Caco-2 (cell line): ENCODE measurements at regions not wholly inside any gene's neighbourhood (a gene's known extent, or its start where the extent isn't known, plus 50 kb on each side); places are given as distances from the start of the nearest gene placed in this dataset.

ENCODE experiments used
- BruUV-seq: library from RNA; stranded (reverse); fragments of 400-500 nt; replicated peaks from 2 replicates; lab custom pipeline; 2021; lab: Mats Ljungman, UMichigan
- CTCF ChIA-PET: fragments of 300-600 bp; sonication (Branson Sonifier 250); formaldehyde crosslinking; loops from one replicate; lab custom pipeline; 2022; ENCODE audit warnings: antibody characterized with exemption; lab: Charles Lee
- POLR2A ChIA-PET: fragments of 300-600 bp; sonication (Branson Sonifier 250); formaldehyde crosslinking; loops from one replicate; lab custom pipeline; 2022; ENCODE audit warnings: antibody characterized with exemption; lab: Charles Lee
- DNase-seq, 2 experiments: peaks; one replicate each; pipeline versions ENCODE4 v3.0.0 to v3.0.0-alpha.2; 2020 to 2022
- H3K27me3 ChIP-seq: replicated peaks from 2 replicates; pipeline ENCODE4 v1.6.0; 2011; ENCODE audit warnings: low read length; ENCODE audit not compliant: control insufficient read depth, insufficient read depth
- H3K36me3 ChIP-seq: 2 replicates; pipeline ENCODE4 v1.5.1; 2011; ENCODE audit warnings: low read length; ENCODE audit not compliant: control insufficient read depth, insufficient read depth
- H3K4me1 ChIP-seq: fragments of 250-450 bp; sonication (Bioruptor Pico); 2 replicates; pipeline ENCODE4 v1.5.1; 2020; ENCODE audit warnings: mild to moderate bottlenecking
- H3K4me3 ChIP-seq: 2 replicates; pipeline ENCODE4 v1.5.1; 2011; ENCODE audit warnings: low read depth, mild to moderate bottlenecking, control low read depth, low read length
- H3K9me3 ChIP-seq: fragments of 250-450 bp; sonication (Bioruptor Pico); 2 replicates; pipeline ENCODE4 v1.5.1; 2020; ENCODE audit warnings: mild to moderate bottlenecking, moderate library complexity
- H3K27ac Mint-ChIP-seq: one replicate; pipeline ENCODE4 v1.8.0; 2022; ENCODE audit warnings: mixed read lengths; ENCODE audit not compliant: unreplicated experiment
- H3K27me3 Mint-ChIP-seq: one replicate; pipeline ENCODE4 v1.8.0; 2022; ENCODE audit warnings: mixed read lengths; ENCODE audit not compliant: insufficient read depth, unreplicated experiment
- H3K36me3 Mint-ChIP-seq: one replicate; pipeline ENCODE4 v1.8.0; 2022; ENCODE audit warnings: mild to moderate bottlenecking, mixed read lengths; ENCODE audit not compliant: insufficient read depth, unreplicated experiment
- H3K4me1 Mint-ChIP-seq: one replicate; pipeline ENCODE4 v1.8.0; 2022; ENCODE audit warnings: low read depth, mixed read lengths; ENCODE audit not compliant: unreplicated experiment
- H3K4me3 Mint-ChIP-seq: one replicate; pipeline ENCODE4 v1.8.0; 2022; ENCODE audit warnings: mild to moderate bottlenecking, moderate library complexity, mixed read lengths; ENCODE audit not compliant: unreplicated experiment
- H3K9me3 Mint-ChIP-seq: one replicate; pipeline ENCODE4 v1.8.0; 2022; ENCODE audit warnings: mixed read lengths; ENCODE audit not compliant: unreplicated experiment
- intact Hi-C: fragments of 100-400 bp; cut with micrococcal nuclease; formaldehyde crosslinking; loops from one replicate; pipeline ENCODE4 v1.10.0; 2022; ENCODE audit not compliant: unreplicated experiment
- TF ChIP-seq, protein P1 (sequence below), 2 experiments: fragments of 200-600 bp in 1 of 2; IDR thresholded peaks; 1 replicate in 1 of 2; 2 replicates in 1 of 2; pipeline versions ENCODE4 v1.5.1 to v1.8.0; 2011 to 2022; ENCODE audit warnings: antibody characterized with exemption in 1 of 2, control low read depth in 1 of 2, inconsistent platforms in 1 of 2, low read depth in 1 of 2, low read length in 1 of 2, mild to moderate bottlenecking in 1 of 2, moderate library complexity in 1 of 2; ENCODE audit not compliant: insufficient read depth in 1 of 2, severe bottlenecking in 1 of 2, unreplicated experiment in 1 of 2

DNA sequence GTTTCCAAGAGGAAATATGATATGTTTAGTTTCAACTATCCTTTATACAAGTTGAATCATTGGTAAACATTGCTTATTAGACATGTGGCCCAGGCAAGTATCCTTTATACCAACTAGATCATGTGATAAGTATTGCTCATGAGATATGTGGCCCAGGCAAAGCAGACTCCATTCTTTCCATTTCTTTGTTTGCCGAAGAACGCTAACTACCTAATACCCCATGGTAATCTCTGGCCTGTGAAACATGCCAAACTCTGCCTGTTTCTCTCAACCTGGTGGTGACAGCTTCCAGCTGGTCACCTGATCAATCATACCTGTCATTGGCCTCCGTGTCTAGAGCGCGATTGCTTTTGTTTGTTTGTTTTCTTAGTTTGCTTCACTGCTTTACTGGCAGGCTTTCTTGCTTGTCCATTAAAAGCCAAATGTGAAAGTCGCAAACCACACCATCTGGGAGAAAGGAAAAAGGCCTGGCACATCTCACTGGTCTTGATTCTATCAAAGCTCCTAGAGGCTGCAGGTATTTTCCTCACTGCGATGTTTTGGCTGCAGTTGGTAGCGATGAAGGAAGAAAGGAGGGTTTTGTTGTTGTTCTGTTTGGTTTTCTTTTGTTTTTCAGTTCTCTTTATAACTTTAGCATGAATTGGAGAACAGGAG is 686.2 kb downstream of the KCNJ2 start:
- H3K4me3 Mint-ChIP-seq, result no peak overlapping the region
- TF ChIP-seq, protein P1, sequence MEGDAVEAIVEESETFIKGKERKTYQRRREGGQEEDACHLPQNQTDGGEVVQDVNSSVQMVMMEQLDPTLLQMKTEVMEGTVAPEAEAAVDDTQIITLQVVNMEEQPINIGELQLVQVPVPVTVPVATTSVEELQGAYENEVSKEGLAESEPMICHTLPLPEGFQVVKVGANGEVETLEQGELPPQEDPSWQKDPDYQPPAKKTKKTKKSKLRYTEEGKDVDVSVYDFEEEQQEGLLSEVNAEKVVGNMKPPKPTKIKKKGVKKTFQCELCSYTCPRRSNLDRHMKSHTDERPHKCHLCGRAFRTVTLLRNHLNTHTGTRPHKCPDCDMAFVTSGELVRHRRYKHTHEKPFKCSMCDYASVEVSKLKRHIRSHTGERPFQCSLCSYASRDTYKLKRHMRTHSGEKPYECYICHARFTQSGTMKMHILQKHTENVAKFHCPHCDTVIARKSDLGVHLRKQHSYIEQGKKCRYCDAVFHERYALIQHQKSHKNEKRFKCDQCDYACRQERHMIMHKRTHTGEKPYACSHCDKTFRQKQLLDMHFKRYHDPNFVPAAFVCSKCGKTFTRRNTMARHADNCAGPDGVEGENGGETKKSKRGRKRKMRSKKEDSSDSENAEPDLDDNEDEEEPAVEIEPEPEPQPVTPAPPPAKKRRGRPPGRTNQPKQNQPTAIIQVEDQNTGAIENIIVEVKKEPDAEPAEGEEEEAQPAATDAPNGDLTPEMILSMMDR (IDR thresholded peaks at IDR 0.05; ENCODE audit: insufficient read depth in 1 of 2, low read depth in 1 of 2, low read length in 1 of 2, severe bottlenecking in 1 of 2, unreplicated experiment in 1 of 2), result no peak
- H3K27ac Mint-ChIP-seq, result no peak overlapping the region
- no peaks in the 10 kb centered on the region for H3K27me3 Mint-ChIP-seq
- H3K4me1 Mint-ChIP-seq, result no peaks in the 10 kb centered on the region
- H3K9me3 Mint-ChIP-seq, result peaks cover 10% of the 10 kb centered on the region
- no peaks in the 10 kb centered on the region for H3K36me3 ChIP-seq
- no peaks in the 10 kb centered on the region for H3K4me1 ChIP-seq
- H3K27me3 ChIP-seq, result no peaks in the 10 kb centered on the region
- BruUV-seq, result no TSS peak
- ChIA-PET CTCF (no interaction called here), POLR2A (no interaction called here)
- intact Hi-C loops, result no loop called here
- no peak for DNase-seq
- H3K4me3 ChIP-seq, result no peak overlapping the region
- H3K36me3 Mint-ChIP-seq, result no peaks in the 10 kb centered on the region
- H3K9me3 ChIP-seq, result peaks cover 10% of the 10 kb centered on the region; the same call in 1 of the 2 replicates

DNA sequence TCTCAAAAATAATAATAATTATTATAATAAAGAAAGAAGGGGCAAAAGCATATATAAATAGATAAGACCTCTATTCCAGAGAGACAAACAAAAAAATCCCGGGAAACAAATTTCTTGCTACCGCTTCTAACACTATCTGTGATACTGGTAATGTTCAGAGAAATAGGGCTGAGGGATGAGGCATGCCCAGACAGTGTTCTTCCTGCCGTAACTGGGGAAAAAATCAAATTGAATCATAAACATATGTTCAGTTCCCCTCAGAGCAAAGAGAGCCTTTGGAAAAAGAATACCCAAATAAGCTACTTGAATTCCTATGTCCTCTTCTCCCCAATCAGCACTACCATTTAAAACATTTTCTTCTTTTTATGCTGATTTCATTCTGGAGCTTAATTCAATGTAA is 688.0 kb downstream of the KCNJ2 start:
- ChIA-PET POLR2A (no interaction called here), CTCF (no interaction called here)
- no peak for DNase-seq
- no peak overlapping the region for H3K4me3 Mint-ChIP-seq
- no peaks in the 10 kb centered on the region for H3K36me3 Mint-ChIP-seq
- peaks cover 27% of the 10 kb centered on the region for H3K9me3 Mint-ChIP-seq
- H3K9me3 ChIP-seq, result peaks cover 10% of the 10 kb centered on the region; the same call in 1 of the 2 replicates
- intact Hi-C loops, result no loop called here
- H3K36me3 ChIP-seq, result no peaks in the 10 kb centered on the region
- no peaks in the 10 kb centered on the region for H3K27me3 Mint-ChIP-seq
- TF ChIP-seq, protein P1 (IDR thresholded peaks at IDR 0.05; ENCODE audit: insufficient read depth in 1 of 2, low read depth in 1 of 2, low read length in 1 of 2, severe bottlenecking in 1 of 2, unreplicated experiment in 1 of 2), result no peak
- H3K4me3 ChIP-seq, result no peak overlapping the region
- H3K4me1 Mint-ChIP-seq, result no peaks in the 10 kb centered on the region
- H3K27ac Mint-ChIP-seq, result no peak overlapping the region
- no TSS peak for BruUV-seq
- H3K27me3 ChIP-seq, result no peaks in the 10 kb centered on the region
- no peaks in the 10 kb centered on the region for H3K4me1 ChIP-seq

DNA sequence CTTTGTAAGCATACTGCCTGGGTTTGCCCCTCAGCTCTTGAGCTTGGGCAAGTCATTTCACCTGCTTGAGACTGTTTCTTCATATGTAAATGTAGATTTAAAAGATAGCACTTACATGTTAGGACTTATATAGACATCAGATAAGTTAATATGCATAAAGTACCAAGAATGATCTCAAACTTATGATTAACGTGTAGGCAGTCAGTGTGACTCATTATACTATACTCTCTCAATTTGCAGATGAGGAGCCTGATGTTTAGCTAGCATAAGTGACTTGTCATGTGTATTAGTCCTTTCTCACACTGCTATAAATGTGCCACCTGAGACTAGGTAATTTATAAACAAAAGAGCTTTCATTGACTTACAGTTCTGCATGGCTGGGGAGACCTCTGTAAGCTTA is 690.5 kb downstream of the KCNJ2 start:
- Histone ChIP-seq H3K36me3 (no peaks in the 10 kb centered on the region), H3K4me3 (no peak overlapping the region), H3K27me3 (no peaks in the 10 kb centered on the region), H3K4me1 (no peaks in the 10 kb centered on the region), H3K9me3 (peaks cover 10% of the 10 kb centered on the region; the same call in 1 of the 2 replicates)
- intact Hi-C loops, result no loop called here
- Mint-ChIP-seq H3K4me3 (no peak overlapping the region), H3K9me3 (peaks cover 51% of the 10 kb centered on the region), H3K4me1 (no peaks in the 10 kb centered on the region), H3K27ac (no peak overlapping the region), H3K36me3 (no peaks in the 10 kb centered on the region), H3K27me3 (no peaks in the 10 kb centered on the region)
- no peak for DNase-seq
- TF ChIP-seq, protein P1 (IDR thresholded peaks at IDR 0.05; ENCODE audit: insufficient read depth in 1 of 2, low read depth in 1 of 2, low read length in 1 of 2, severe bottlenecking in 1 of 2, unreplicated experiment in 1 of 2), result no peak
- BruUV-seq, result no TSS peak
- POLR2A ChIA-PET, result no interaction called here
- CTCF ChIA-PET, result no interaction called here
